ENCODE measurements at regions not wholly inside any gene's neighbourhood (a gene's known extent, or its start where the extent isn't known, plus 50 kb on each side); places are given as distances from the start of the nearest gene placed in this dataset.

DNA sequence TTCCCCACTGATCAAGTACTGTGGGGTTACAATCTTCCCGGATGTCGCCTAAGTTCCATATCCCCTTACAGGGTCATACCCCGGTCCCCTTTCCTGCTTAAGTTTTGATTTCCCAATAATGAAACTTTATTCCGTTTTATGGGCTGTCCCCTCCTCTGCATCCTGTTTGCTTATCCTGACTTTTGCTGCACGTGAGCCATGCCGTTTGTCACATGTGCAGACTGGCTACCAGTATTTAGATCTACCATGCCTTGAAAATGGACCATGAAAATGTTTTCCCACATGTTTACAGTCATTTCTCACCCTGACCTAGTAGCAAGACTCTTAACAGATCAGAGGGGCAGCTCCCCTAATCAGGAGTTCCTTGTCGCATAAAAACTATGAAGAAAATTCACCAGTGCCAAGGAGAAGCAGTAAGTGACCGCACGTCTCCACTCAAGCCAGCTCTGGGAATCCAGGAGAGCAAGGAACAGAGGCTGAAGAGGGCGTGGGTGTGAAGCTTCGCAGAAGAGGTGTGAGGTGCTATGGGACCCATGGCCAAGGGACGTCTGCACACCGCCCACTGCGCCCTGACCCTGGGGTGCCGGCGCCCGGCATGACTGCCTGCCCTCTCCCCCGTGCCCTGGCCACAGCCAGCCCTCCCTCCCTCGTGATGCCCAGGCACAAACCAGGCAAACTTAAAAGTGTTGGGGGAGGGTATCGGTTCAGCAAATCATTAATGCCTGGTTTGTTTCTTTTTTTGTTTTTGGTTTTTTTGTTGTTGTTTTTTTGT is 440.8 kb upstream of the SALL3 start:
- no peak for DNase-seq
- Mint-ChIP-seq H3K36me3 (ENCODE audit: low read depth) (no peaks in the 10 kb centered on the region), H3K4me3 (no peak overlapping the region), H3K27ac (no peak overlapping the region), H3K27me3 (peaks cover 5% of the 10 kb centered on the region), H3K4me1 (no peaks in the 10 kb centered on the region)
- ATAC-seq: no peak
- no peaks in the 10 kb centered on the region for H3K9me3 ChIP-seq (ENCODE audit: control insufficient read depth, low read length, poor library complexity, severe bottlenecking)

DNA sequence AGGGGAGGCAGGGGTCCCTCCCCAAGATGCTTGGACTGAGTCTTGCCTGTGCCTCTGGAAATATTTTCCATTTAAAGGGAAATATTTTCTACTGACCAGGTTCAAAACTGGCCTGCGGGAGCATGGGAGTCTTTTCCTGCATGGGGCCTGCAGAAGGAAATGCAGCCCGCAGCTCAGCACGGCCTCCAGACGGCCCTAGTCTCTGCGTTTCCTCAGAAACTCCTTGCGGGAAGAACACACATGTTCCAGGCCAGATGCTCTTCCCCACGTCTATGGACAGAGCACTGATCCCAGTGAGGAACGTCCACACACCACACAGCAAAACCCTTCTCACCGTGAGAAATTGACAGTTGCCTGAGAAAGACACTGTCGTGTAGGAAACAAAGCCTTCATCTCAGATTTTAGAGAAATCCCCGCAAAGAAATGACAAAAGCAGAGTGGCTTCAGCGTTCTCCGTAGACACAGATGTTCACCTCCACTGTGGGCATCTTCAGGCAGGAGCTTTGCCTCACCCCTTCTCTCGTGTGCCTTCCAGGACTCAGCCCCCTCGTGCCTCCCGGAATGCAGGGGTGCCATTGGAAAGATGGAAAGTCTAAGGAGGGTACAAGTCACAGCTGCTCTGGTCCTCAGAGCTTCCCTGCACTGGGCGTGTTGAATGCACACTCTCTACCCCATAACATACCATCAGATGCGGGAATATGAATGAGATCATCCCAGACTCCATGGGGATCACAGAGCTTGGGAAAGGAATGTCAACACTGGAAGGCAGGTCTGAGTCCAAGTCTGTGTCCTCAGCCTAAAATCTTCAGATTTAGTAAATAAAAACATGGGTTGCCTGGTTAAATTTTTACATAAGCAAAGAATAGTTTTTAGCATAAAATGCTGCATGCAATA is 438.7 kb upstream of the SALL3 start:
- Mint-ChIP-seq H3K27ac (no peak overlapping the region), H3K36me3 (ENCODE audit: low read depth) (no peaks in the 10 kb centered on the region), H3K4me3 (no peak overlapping the region), H3K27me3 (peaks cover 5% of the 10 kb centered on the region), H3K4me1 (no peaks in the 10 kb centered on the region)
- ATAC-seq (no peak), DNase-seq (no peak)
- no peaks in the 10 kb centered on the region for H3K9me3 ChIP-seq (ENCODE audit: control insufficient read depth, low read length, poor library complexity, severe bottlenecking)

GRCh38 chr18:78542204-78542603 is 437.4 kb upstream of the SALL3 start:
- Mint-ChIP-seq H3K27me3 (peaks cover 5% of the 10 kb centered on the region), H3K36me3 (ENCODE audit: low read depth) (no peaks in the 10 kb centered on the region), H3K4me1 (no peaks in the 10 kb centered on the region), H3K27ac (no peak overlapping the region), H3K4me3 (no peak overlapping the region)
- H3K9me3 ChIP-seq (ENCODE audit: control insufficient read depth, low read length, poor library complexity, severe bottlenecking): no peaks in the 10 kb centered on the region
- DNase-seq: no peak
- no peak for ATAC-seq

DNA sequence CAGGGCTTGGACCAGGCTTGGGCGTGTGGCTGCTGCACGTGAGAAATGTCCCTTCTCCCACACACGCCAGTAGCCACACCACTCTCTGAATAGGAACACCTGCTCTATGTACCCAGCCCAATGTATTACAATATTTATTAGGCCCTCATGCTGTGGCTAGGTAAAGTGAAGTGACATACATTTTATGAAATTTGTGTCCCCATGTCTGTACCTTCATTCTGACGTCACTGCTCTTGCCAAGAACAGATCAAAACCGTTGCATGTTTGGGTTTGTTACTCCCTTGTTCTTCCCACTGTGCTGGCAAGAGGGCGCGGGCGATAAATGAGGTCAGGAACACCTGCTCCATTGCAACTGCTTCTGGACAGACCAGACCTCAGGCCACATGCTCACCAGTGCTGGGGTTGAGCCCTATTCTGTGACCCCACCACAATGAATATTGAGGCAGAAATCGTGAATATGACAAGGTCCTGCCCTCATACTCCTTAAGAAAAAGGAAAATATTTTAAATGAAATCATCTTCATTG is 436.4 kb upstream of the SALL3 start:
- ATAC-seq: no peak
- Mint-ChIP-seq H3K27ac (no peak overlapping the region), H3K4me1 (no peaks in the 10 kb centered on the region), H3K27me3 (peaks cover 5% of the 10 kb centered on the region), H3K36me3 (ENCODE audit: low read depth) (no peaks in the 10 kb centered on the region), H3K4me3 (no peak overlapping the region)
- no peak for DNase-seq
- no peaks in the 10 kb centered on the region for H3K9me3 ChIP-seq (ENCODE audit: control insufficient read depth, low read length, poor library complexity, severe bottlenecking)

GRCh38 chr18:78546281-78546680 is 433.3 kb upstream of the SALL3 start:
- peaks cover 5% of the 10 kb centered on the region for H3K27me3 Mint-ChIP-seq
- no peaks in the 10 kb centered on the region for H3K4me1 Mint-ChIP-seq
- no peak overlapping the region for H3K4me3 Mint-ChIP-seq
- H3K27ac Mint-ChIP-seq: no peak overlapping the region
- no peaks in the 10 kb centered on the region for H3K36me3 Mint-ChIP-seq (ENCODE audit: low read depth)
- no peaks in the 10 kb centered on the region for H3K9me3 ChIP-seq (ENCODE audit: control insufficient read depth, low read length, poor library complexity, severe bottlenecking)
- DNase-seq (no peak), ATAC-seq (no peak)

DNA sequence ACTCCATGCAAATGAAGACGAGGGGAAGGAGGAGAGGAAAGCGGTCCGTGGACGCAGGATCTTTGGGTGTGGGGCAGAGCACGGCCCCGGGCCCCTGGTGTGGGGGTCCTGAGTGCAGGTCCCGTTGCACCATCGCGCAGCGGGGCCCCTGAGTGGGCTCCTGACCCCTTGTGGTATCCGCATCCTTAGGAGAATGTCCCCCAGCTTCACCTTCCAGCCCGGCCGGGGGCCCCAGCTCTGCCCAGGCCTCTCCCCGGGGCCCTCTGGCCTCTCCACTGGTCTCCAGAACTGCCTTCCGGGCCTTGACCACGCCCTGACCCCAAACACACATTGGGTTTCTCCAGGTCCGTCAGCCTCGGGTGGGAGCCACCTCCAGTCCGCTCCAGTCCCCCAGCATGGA is 431.8 kb upstream of the SALL3 start:
- no peaks in the 10 kb centered on the region for H3K9me3 ChIP-seq (ENCODE audit: control insufficient read depth, low read length, poor library complexity, severe bottlenecking)
- no peak overlapping the region for H3K27ac Mint-ChIP-seq
- H3K4me3 Mint-ChIP-seq: no peak overlapping the region
- H3K36me3 Mint-ChIP-seq (ENCODE audit: low read depth): no peaks in the 10 kb centered on the region
- no peaks in the 10 kb centered on the region for H3K4me1 Mint-ChIP-seq
- DNase-seq (no peak), ATAC-seq (no peak)
- no peaks in the 10 kb centered on the region for H3K27me3 Mint-ChIP-seq

GRCh38 chr18:78548261-78549058 is 431.2 kb upstream of the SALL3 start:
- no peaks in the 10 kb centered on the region for H3K9me3 ChIP-seq (ENCODE audit: control insufficient read depth, low read length, poor library complexity, severe bottlenecking)
- no peak overlapping the region for H3K27ac Mint-ChIP-seq
- H3K27me3 Mint-ChIP-seq: no peaks in the 10 kb centered on the region
- H3K36me3 Mint-ChIP-seq (ENCODE audit: low read depth): no peaks in the 10 kb centered on the region
- no peaks in the 10 kb centered on the region for H3K4me1 Mint-ChIP-seq
- H3K4me3 Mint-ChIP-seq: no peak overlapping the region
- ATAC-seq (no peak), DNase-seq (no peak)

- Mint-ChIP-seq H3K4me3 (no peak overlapping the region), H3K36me3 (ENCODE audit: low read depth) (no peaks in the 10 kb centered on the region), H3K4me1 (no peaks in the 10 kb centered on the region), H3K27ac (no peak overlapping the region), H3K27me3 (no peaks in the 10 kb centered on the region)
- ATAC-seq (no peak), DNase-seq (no peak)
- peaks cover 4% of the 10 kb centered on the region for H3K9me3 ChIP-seq (ENCODE audit: control insufficient read depth, low read length, poor library complexity, severe bottlenecking)
These were observed 429.6 kb upstream of the SALL3 start for GRCh38 chr18:78549971-78550370.

DNA sequence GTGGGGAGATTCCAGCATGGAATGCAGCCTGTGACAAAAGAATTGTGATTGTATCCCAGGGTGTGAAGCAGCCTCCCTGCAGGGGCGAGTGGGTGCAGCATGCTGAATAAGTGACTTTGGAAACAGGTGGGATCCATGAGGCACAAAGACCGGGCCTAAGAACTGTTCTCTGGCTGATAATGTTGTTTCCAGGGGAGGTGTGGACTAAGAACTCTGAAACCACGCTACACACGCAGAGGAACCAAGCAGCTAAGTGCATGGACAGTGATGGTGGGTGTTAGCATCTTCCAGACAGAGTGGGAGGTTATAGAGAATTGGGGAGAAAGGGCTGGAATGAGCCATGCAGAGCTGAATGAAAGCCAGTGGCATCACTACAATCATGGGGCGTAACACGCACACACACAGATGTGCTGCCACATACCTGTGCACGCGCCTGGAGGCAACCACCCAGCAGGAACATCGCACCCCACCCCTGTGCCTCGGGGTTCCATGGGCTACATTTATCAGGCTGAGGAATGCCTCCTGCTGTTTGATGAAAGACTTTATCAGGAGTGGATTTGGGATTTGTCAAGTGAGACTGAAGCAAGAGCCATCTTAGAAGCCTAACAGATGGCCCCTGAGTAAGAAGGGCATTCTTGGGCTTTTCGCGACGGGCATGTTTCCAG is 424.5 kb upstream of the SALL3 start:
- ATAC-seq (no peak), DNase-seq (no peak)
- no peaks in the 10 kb centered on the region for H3K27me3 Mint-ChIP-seq
- H3K36me3 Mint-ChIP-seq (ENCODE audit: low read depth): no peaks in the 10 kb centered on the region
- peaks cover 4% of the 10 kb centered on the region for H3K9me3 ChIP-seq (ENCODE audit: control insufficient read depth, low read length, poor library complexity, severe bottlenecking)
- H3K4me1 Mint-ChIP-seq: no peaks in the 10 kb centered on the region
- H3K4me3 Mint-ChIP-seq: no peak overlapping the region
- H3K27ac Mint-ChIP-seq: no peak overlapping the region

GRCh38 chr18:78557371-78557770 is 422.2 kb upstream of the SALL3 start:
- no peak overlapping the region for H3K4me3 Mint-ChIP-seq
- H3K4me1 Mint-ChIP-seq: no peaks in the 10 kb centered on the region
- H3K27ac Mint-ChIP-seq: no peak overlapping the region
- ATAC-seq (no peak), DNase-seq (no peak)
- no peaks in the 10 kb centered on the region for H3K27me3 Mint-ChIP-seq
- H3K36me3 Mint-ChIP-seq (ENCODE audit: low read depth): no peaks in the 10 kb centered on the region
- H3K9me3 ChIP-seq (ENCODE audit: control insufficient read depth, low read length, poor library complexity, severe bottlenecking): peaks cover 4% of the 10 kb centered on the region

DNA sequence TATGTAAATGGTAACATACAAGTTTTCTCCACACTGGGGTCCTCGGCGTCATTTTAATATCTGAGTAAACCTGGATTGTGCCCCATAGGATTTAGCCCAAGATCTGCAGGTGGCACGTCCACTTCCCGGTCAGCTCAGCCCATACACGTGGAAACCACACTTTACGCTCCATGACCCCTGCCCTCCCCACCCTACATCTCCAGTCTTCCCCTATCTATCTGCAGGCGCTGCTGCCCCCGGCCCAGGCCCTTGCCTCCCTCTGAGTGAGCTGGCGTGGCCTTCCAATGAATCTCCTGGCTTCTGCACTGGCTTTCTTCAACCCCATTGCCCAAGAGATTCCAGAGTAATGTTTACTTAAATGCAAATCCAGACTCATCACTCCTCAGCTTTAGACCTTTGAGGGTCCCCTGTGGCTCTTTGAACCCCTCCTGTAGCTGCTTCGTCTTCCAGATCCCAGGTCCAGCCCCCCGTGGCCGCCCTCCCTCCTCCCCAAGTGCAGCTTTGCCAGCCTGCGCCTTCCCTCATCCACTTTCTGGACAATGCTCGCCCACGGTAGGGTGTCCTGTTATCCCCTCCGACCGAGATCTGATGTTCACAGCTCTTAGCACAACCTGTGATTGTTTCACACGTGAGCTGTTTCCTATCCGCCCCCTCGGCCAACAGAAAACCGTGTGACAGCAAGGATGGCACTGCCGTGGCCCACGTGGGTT is 421.4 kb upstream of the SALL3 start:
- peaks cover 4% of the 10 kb centered on the region for H3K9me3 ChIP-seq (ENCODE audit: control insufficient read depth, low read length, poor library complexity, severe bottlenecking)
- Mint-ChIP-seq H3K4me1 (no peaks in the 10 kb centered on the region), H3K4me3 (no peak overlapping the region), H3K36me3 (ENCODE audit: low read depth) (no peaks in the 10 kb centered on the region), H3K27ac (no peak overlapping the region), H3K27me3 (no peaks in the 10 kb centered on the region)
- DNase-seq: no peak
- ATAC-seq: no peak

DNA sequence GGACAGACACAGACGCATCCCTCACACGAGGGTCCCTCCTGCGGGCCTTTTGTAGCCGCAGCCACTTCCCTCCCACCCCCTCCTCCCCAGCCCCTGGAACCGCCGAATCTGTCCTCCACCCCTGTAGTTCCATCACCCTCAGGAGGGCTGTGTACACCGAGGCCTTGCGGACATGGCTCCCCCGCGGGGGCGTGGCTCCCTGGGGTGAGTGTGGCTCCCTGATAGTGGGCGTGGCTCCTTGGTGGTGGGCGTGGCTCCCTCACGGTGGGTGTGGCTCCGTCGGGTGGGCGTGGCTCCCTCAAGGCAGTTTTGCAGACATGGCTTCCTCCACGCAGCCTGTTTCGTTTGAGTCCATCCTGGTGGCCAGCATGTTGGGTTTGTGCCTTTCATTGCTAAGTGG is 420.7 kb upstream of the SALL3 start:
- no peak overlapping the region for H3K4me3 Mint-ChIP-seq
- H3K27ac Mint-ChIP-seq: no peak overlapping the region
- H3K4me1 Mint-ChIP-seq: no peaks in the 10 kb centered on the region
- H3K27me3 Mint-ChIP-seq: no peaks in the 10 kb centered on the region
- ATAC-seq (no peak), DNase-seq (no peak)
- peaks cover 4% of the 10 kb centered on the region for H3K9me3 ChIP-seq (ENCODE audit: control insufficient read depth, low read length, poor library complexity, severe bottlenecking)
- no peaks in the 10 kb centered on the region for H3K36me3 Mint-ChIP-seq (ENCODE audit: low read depth)

All from T-helper 17 cell (primary cell).